Gastroesophageal sphincter (tissue), 3 donors: ENCODE measurements at regions not wholly inside any gene's neighbourhood (a gene's known extent, or its start where the extent isn't known, plus 50 kb on each side); places are given as distances from the start of the nearest gene placed in this dataset.

ENCODE experiments used
- CTCF ChIP-seq, 4 experiments: fragments of 200-600 bp in 2 of 4; fragments of 450-650 bp in 2 of 4; sonication (generic) in 1 of 4; IDR thresholded peaks; one replicate each; pipeline ENCODE4 v1.5.1; 2017 to 2019; ENCODE audit warnings: antibody characterized with exemption in 4 of 4, mild to moderate bottlenecking in 2 of 4, moderate library complexity in 2 of 4
- EP300 ChIP-seq: sonication (generic); formaldehyde crosslinking; IDR thresholded peaks from one replicate; pipeline ENCODE4 v1.6.1; 2017; ENCODE audit warnings: antibody characterized with exemption, mild to moderate bottlenecking
- POLR2A ChIP-seq, 2 donors: fragments of 450-650 bp; IDR thresholded peaks; one replicate each; pipeline ENCODE4 v1.6.1; 2017; ENCODE audit warnings: antibody characterized with exemption in 2 of 2, mild to moderate bottlenecking in 2 of 2, moderate library complexity in 1 of 2
- POLR2AphosphoS5 ChIP-seq: sonication (generic); formaldehyde crosslinking; IDR thresholded peaks from one replicate; pipeline ENCODE4 v1.6.1; 2017; ENCODE audit warnings: antibody characterized with exemption

- TF ChIP-seq CTCF (IDR thresholded peaks at IDR 0.05): no peak
- no peak for TF ChIP-seq POLR2A (IDR thresholded peaks at IDR 0.05)
- TF ChIP-seq EP300: no peak
- TF ChIP-seq POLR2AphosphoS5: no peak
These were observed 90.9 kb downstream of the BAMBI start for GRCh38 chr10:28768227-28768626.
